ENCODE measurements at regions not wholly inside any gene's neighbourhood (a gene's known extent, or its start where the extent isn't known, plus 50 kb on each side); places are given as distances from the start of the nearest gene placed in this dataset.

GRCh38 chr2:16933355-16933754 is 267.7 kb upstream of the CYRIA start:
- Histone ChIP-seq H3K9me2 (ENCODE audit: insufficient read depth) (no peaks in the 10 kb centered on the region), H3K27me3 (ENCODE audit: insufficient read depth, low read length) (no peaks in the 10 kb centered on the region), H3K79me2 (ENCODE audit: insufficient read depth, low read length) (no peaks in the 10 kb centered on the region), H3K27ac (ENCODE audit: low read depth, low read length) (no peak overlapping the region), H2AFZ (ENCODE audit: low read depth, low read length, poor library complexity, severe bottlenecking) (no peak overlapping the region), H3K9ac (ENCODE audit: low read length) (no peak overlapping the region), H3K4me3 (replicated peaks in 1 of 2; ENCODE audit: low read depth in 1 of 2, low read length in 2 of 2) (no peak overlapping the region), H3K36me3 (ENCODE audit: control insufficient read depth in 1 of 2, insufficient read depth in 2 of 2, low read length in 2 of 2) (no peaks in the 10 kb centered on the region), H3K4me1 (ENCODE audit: control insufficient read depth in 1 of 2, insufficient read depth in 2 of 2, low read length in 2 of 2) (no peaks in the 10 kb centered on the region), H3K9me3 (ENCODE audit: control insufficient read depth in 1 of 2, insufficient read depth in 1 of 2, low read depth in 1 of 2, low read length in 2 of 2) (no peaks in the 10 kb centered on the region), H4K20me1 (ENCODE audit: insufficient read depth) (no peaks in the 10 kb centered on the region), H3K4me2 (ENCODE audit: low read length) (no peak overlapping the region)
- ChIA-PET CTCF (no interaction called here), RAD21 (ENCODE audit: low non-redundant PET in 1 of 2, low total read pairs in 2 of 2, uncharacterized antibody in 2 of 2, unreplicated experiment in 2 of 2) (no interaction called here), POLR2A (no interaction called here)
- intact Hi-C loops (cut with micrococcal nuclease), result no loop called here
- ATAC-seq (no peak), DNase-seq (ENCODE audit: low read depth, low spot score) (no peak)
- TF ChIP-seq SRF (IDR thresholded peaks at IDR 0.05; ENCODE audit: low read depth), result no peak
- no peak for TF ChIP-seq CEBPB (IDR thresholded peaks at IDR 0.05; ENCODE audit: low read depth)
- TF ChIP-seq REST (IDR thresholded peaks at IDR 0.05; ENCODE audit: low read depth), result no peak
- TF ChIP-seq POLR2AphosphoS5 (IDR thresholded peaks at IDR 0.05; ENCODE audit: low read depth, low read length), result no peak
- TF ChIP-seq, protein P1, sequence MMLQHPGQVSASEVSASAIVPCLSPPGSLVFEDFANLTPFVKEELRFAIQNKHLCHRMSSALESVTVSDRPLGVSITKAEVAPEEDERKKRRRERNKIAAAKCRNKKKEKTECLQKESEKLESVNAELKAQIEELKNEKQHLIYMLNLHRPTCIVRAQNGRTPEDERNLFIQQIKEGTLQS (IDR thresholded peaks at IDR 0.05), result no peak
- TF ChIP-seq, protein P2, sequence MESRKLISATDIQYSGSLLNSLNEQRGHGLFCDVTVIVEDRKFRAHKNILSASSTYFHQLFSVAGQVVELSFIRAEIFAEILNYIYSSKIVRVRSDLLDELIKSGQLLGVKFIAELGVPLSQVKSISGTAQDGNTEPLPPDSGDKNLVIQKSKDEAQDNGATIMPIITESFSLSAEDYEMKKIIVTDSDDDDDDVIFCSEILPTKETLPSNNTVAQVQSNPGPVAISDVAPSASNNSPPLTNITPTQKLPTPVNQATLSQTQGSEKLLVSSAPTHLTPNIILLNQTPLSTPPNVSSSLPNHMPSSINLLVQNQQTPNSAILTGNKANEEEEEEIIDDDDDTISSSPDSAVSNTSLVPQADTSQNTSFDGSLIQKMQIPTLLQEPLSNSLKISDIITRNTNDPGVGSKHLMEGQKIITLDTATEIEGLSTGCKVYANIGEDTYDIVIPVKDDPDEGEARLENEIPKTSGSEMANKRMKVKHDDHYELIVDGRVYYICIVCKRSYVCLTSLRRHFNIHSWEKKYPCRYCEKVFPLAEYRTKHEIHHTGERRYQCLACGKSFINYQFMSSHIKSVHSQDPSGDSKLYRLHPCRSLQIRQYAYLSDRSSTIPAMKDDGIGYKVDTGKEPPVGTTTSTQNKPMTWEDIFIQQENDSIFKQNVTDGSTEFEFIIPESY (IDR thresholded peaks at IDR 0.05; ENCODE audit: extremely low read depth, insufficient replicate concordance, low read length), result no peak
- TF ChIP-seq TCF7L2 (IDR thresholded peaks at IDR 0.05; ENCODE audit: borderline replicate concordance, extremely low read depth, insufficient read depth, insufficient read length), result no peak
- TF ChIP-seq JUND (IDR thresholded peaks at IDR 0.05), result no peak
- no TSS peak for BruUV-seq (replicated peaks)

Data from HCT116 (cell line).